ENCODE measurements at regions not wholly inside any gene's neighbourhood (a gene's known extent, or its start where the extent isn't known, plus 50 kb on each side); places are given as distances from the start of the nearest gene placed in this dataset.
"Not testable (repeated sequence)": the region's sequence is repeated elsewhere in the genome, so short reads cannot be mapped to it uniquely, and the experiment has no call there.

DNA sequence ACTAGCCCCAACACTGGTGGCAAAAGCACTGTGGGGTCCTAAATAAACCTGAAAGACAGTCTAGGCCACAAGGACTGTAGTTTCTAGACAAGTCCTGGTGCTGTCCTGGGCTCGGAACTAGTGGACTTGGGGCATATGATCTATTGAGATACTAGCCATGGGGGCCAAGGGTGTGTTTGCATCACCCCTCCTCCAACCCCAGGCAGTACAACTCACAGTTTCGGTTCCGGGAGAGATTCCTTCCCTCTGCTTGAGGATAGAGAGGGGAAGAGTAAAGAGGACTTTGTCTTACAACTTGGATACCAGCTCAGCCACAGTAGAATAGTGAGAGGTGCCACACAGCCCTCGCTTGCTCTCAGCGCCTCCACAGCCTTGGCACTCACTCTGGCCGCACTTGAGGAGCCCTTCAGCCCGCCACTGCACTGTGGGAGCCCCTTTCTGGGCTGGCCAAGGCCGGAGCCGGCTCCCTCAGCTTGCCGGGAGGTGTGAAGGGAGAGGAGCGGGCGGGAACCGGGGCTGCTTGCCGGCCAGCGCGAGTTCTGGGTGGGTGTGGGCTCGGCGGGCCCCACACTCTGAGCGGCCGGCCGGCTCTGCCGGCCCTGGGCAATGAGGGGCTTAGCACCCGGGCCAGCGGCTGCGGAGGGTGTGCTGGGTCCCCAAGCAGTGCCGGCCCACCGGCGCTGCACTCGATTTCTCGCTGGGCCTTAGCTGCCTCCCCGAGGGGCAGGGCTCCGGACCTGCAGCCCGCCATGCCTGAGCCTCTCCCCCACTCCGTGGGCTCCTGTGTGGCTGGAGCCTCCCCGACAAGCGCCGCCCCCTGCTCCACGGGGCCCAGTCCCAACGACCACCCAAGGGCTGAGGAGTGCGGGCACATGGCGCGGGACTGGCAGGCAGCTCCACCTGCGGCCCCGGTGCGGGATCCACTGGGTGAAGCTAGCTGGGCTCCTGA, 222.7 kb upstream of the SEMA3C start:
- TF ChIP-seq, protein P1, sequence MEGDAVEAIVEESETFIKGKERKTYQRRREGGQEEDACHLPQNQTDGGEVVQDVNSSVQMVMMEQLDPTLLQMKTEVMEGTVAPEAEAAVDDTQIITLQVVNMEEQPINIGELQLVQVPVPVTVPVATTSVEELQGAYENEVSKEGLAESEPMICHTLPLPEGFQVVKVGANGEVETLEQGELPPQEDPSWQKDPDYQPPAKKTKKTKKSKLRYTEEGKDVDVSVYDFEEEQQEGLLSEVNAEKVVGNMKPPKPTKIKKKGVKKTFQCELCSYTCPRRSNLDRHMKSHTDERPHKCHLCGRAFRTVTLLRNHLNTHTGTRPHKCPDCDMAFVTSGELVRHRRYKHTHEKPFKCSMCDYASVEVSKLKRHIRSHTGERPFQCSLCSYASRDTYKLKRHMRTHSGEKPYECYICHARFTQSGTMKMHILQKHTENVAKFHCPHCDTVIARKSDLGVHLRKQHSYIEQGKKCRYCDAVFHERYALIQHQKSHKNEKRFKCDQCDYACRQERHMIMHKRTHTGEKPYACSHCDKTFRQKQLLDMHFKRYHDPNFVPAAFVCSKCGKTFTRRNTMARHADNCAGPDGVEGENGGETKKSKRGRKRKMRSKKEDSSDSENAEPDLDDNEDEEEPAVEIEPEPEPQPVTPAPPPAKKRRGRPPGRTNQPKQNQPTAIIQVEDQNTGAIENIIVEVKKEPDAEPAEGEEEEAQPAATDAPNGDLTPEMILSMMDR (IDR thresholded peaks at IDR 0.05) = not testable (repeated sequence)
- not testable (repeated sequence) for TF ChIP-seq POLR2AphosphoS5 (IDR thresholded peaks at IDR 0.05; ENCODE audit: insufficient read depth in 1 of 2, low read depth in 1 of 2); POLR2A (IDR thresholded peaks at IDR 0.05)
